ENCODE measurements at regions not wholly inside any gene's neighbourhood (a gene's known extent, or its start where the extent isn't known, plus 50 kb on each side); places are given as distances from the start of the nearest gene placed in this dataset.

DNA sequence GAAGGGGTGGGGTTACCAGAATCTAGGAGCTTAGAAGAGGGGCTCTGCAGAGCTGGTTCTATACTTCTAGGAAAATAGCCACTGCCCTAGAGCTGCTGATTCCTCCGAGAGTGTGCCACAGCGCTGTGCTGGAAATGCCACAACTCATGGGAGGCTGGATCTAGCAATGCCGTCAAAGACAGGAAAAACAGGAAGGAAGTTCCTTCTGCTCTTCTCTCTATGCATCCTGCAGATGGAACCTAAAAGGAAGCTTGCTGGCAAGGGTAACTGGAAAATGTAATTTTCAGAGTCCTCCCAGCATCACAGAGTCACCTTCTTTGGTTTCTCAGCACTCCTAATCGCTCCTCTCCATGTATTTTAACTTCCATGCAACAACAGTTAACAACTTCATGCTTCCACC is 121.2 kb upstream of the TLL1 start:
- no peaks in the 10 kb centered on the region for H3K9me2 ChIP-seq (ENCODE audit: insufficient read depth)
- DNase-seq (ENCODE audit: low read depth, low spot score) (no peak), ATAC-seq (no peak)
- no peaks in the 10 kb centered on the region for H4K20me1 ChIP-seq (ENCODE audit: insufficient read depth)
- H3K4me3 ChIP-seq (replicated peaks in 1 of 2; ENCODE audit: low read depth in 1 of 2, low read length in 2 of 2) = no peak overlapping the region
- H3K4me2 ChIP-seq (ENCODE audit: low read length) = no peak overlapping the region
- H3K27ac ChIP-seq (ENCODE audit: low read depth, low read length) = no peak overlapping the region
- H3K36me3 ChIP-seq (ENCODE audit: control insufficient read depth in 1 of 2, insufficient read depth in 2 of 2, low read length in 2 of 2) = no peaks in the 10 kb centered on the region
- no TSS peak for BruUV-seq (replicated peaks)
- H3K4me1 ChIP-seq (ENCODE audit: control insufficient read depth in 1 of 2, insufficient read depth in 2 of 2, low read length in 2 of 2) = no peaks in the 10 kb centered on the region
- intact Hi-C loops (cut with micrococcal nuclease) = no loop called here
- ChIA-PET CTCF (no interaction called here), RAD21 (ENCODE audit: low non-redundant PET in 1 of 2, low total read pairs in 2 of 2, uncharacterized antibody in 2 of 2, unreplicated experiment in 2 of 2) (no interaction called here), POLR2A (no interaction called here)
- no peaks in the 10 kb centered on the region for H3K79me2 ChIP-seq (ENCODE audit: insufficient read depth, low read length)
- no peak overlapping the region for H3K9ac ChIP-seq (ENCODE audit: low read length)
- no peak for TF ChIP-seq ELF1 (IDR thresholded peaks at IDR 0.05; ENCODE audit: borderline replicate concordance, low read depth)
- TF ChIP-seq JUND (IDR thresholded peaks at IDR 0.05) = no peak
- TF ChIP-seq CEBPB (IDR thresholded peaks at IDR 0.05; ENCODE audit: low read depth) = no peak
- no peak for TF ChIP-seq SIN3A (IDR thresholded peaks at IDR 0.05; ENCODE audit: low read depth)
- no peak for TF ChIP-seq ZBTB33 (IDR thresholded peaks at IDR 0.05; ENCODE audit: extremely low read depth, insufficient replicate concordance, low read length)
- TF ChIP-seq, protein P1, sequence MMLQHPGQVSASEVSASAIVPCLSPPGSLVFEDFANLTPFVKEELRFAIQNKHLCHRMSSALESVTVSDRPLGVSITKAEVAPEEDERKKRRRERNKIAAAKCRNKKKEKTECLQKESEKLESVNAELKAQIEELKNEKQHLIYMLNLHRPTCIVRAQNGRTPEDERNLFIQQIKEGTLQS (IDR thresholded peaks at IDR 0.05) = no peak
- TF ChIP-seq ZFX (IDR thresholded peaks at IDR 0.05) = no peak
- no peak for TF ChIP-seq YY1 (IDR thresholded peaks at IDR 0.05; ENCODE audit: extremely low read depth, insufficient replicate concordance, low read depth, low read length)
- no peak for TF ChIP-seq REST (IDR thresholded peaks at IDR 0.05; ENCODE audit: low read depth)
- TF ChIP-seq, protein P2, sequence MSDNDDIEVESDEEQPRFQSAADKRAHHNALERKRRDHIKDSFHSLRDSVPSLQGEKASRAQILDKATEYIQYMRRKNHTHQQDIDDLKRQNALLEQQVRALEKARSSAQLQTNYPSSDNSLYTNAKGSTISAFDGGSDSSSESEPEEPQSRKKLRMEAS (IDR thresholded peaks at IDR 0.05) = no peak
- TF ChIP-seq SP1 (IDR thresholded peaks at IDR 0.05; ENCODE audit: low read depth) = no peak
- TF ChIP-seq POLR2AphosphoS5 (IDR thresholded peaks at IDR 0.05; ENCODE audit: low read depth, low read length) = no peak
- TF ChIP-seq, protein P3, sequence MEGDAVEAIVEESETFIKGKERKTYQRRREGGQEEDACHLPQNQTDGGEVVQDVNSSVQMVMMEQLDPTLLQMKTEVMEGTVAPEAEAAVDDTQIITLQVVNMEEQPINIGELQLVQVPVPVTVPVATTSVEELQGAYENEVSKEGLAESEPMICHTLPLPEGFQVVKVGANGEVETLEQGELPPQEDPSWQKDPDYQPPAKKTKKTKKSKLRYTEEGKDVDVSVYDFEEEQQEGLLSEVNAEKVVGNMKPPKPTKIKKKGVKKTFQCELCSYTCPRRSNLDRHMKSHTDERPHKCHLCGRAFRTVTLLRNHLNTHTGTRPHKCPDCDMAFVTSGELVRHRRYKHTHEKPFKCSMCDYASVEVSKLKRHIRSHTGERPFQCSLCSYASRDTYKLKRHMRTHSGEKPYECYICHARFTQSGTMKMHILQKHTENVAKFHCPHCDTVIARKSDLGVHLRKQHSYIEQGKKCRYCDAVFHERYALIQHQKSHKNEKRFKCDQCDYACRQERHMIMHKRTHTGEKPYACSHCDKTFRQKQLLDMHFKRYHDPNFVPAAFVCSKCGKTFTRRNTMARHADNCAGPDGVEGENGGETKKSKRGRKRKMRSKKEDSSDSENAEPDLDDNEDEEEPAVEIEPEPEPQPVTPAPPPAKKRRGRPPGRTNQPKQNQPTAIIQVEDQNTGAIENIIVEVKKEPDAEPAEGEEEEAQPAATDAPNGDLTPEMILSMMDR (IDR thresholded peaks at IDR 0.05 in 2 of 3, conservative IDR thresholded peaks at IDR 0.05 in 1 of 3; ENCODE audit: borderline replicate concordance in 1 of 3, insufficient read depth in 1 of 3, low read depth in 2 of 3, low read length in 2 of 3) = no peak
- TF ChIP-seq TCF7L2 (IDR thresholded peaks at IDR 0.05; ENCODE audit: borderline replicate concordance, extremely low read depth, insufficient read depth, insufficient read length) = no peak
- TF ChIP-seq EZH2phosphoT487 (IDR thresholded peaks at IDR 0.05; ENCODE audit: borderline replicate concordance) = no peak
- no peak for TF ChIP-seq ZNF274 (IDR thresholded peaks at IDR 0.05; ENCODE audit: low read depth, low read length)
- no peak for TF ChIP-seq POLR2A (IDR thresholded peaks at IDR 0.05; ENCODE audit: borderline replicate concordance, extremely low read depth, insufficient read depth, insufficient read length)
- no peak overlapping the region for H2AFZ ChIP-seq (ENCODE audit: low read depth, low read length, poor library complexity, severe bottlenecking)
- H3K27me3 ChIP-seq (ENCODE audit: insufficient read depth, low read length) = no peaks in the 10 kb centered on the region
- no peaks in the 10 kb centered on the region for H3K9me3 ChIP-seq (ENCODE audit: control insufficient read depth in 1 of 2, insufficient read depth in 1 of 2, low read depth in 1 of 2, low read length in 2 of 2)
